SK-N-SH treated with all-trans-retinoic acid at 6 μM for 48 hours (cell line): ENCODE measurements at regions not wholly inside any gene's neighbourhood (a gene's known extent, or its start where the extent isn't known, plus 50 kb on each side); places are given as distances from the start of the nearest gene placed in this dataset.

Experiments
- ATAC-seq: fragments of 200-7000 bp; cut with Tn5 transposase; 3 replicates; pipeline ENCODE4 v1.9.1; 2020; ENCODE audit warnings: mild to moderate bottlenecking, moderate library complexity
- ARNTL ChIP-seq: fragments of 450-650 bp; formaldehyde crosslinking; IDR thresholded peaks from 2 replicates; pipeline ENCODE4 v1.5.0; 2020; ENCODE audit warnings: low read depth, mild to moderate bottlenecking, moderate library complexity, borderline replicate concordance
- BACH2 ChIP-seq: fragments of 250-450 bp; sonication (Bioruptor Pico); IDR thresholded peaks from 2 replicates; pipeline ENCODE4 v1.9.0; 2021; ENCODE audit warnings: mild to moderate bottlenecking, borderline replicate concordance
- CREB5 ChIP-seq: fragments of 250-450 bp; sonication (Bioruptor Pico); IDR thresholded peaks from 2 replicates; pipeline ENCODE4 v1.5.1; 2020; ENCODE audit warnings: low read depth, mild to moderate bottlenecking, moderate library complexity
- CSDC2 ChIP-seq: fragments of 250-450 bp; sonication (Bioruptor Pico); IDR thresholded peaks from 2 replicates; pipeline ENCODE4 v1.5.0; 2020; ENCODE audit warnings: mild to moderate bottlenecking, moderate library complexity
- CSRNP3 ChIP-seq: fragments of 250-450 bp; sonication (Bioruptor Pico); IDR thresholded peaks from 2 replicates; pipeline ENCODE4 v1.5.1; 2021; ENCODE audit warnings: mild to moderate bottlenecking, moderate library complexity
- ESRRG ChIP-seq: fragments of 250-450 bp; sonication (Bioruptor Pico); IDR thresholded peaks from 2 replicates; pipeline ENCODE4 v1.6.1; 2021; ENCODE audit warnings: mild to moderate bottlenecking
- GLIS3 ChIP-seq: fragments of 250-450 bp; sonication (Bioruptor Pico); IDR thresholded peaks from 2 replicates; pipeline ENCODE4 v1.5.0; 2020; ENCODE audit warnings: mild to moderate bottlenecking, moderate library complexity
- ISL1 ChIP-seq: fragments of 250-450 bp; sonication (Bioruptor Pico); IDR thresholded peaks from 2 replicates; pipeline ENCODE4 v2.1.2; 2022; ENCODE audit warnings: mild to moderate bottlenecking, moderate library complexity
- OSR1 ChIP-seq: fragments of 250-450 bp; sonication (Bioruptor Pico); IDR thresholded peaks from 2 replicates; pipeline ENCODE4 v1.8.0; 2022; ENCODE audit warnings: moderate library complexity, mild to moderate bottlenecking, inconsistent platforms
- PATZ1 ChIP-seq: fragments of 250-450 bp; sonication (Bioruptor Pico); IDR thresholded peaks from 2 replicates; pipeline ENCODE4 v1.8.0; 2020; ENCODE audit warnings: mild to moderate bottlenecking, moderate library complexity, borderline replicate concordance
- PPARA ChIP-seq: fragments of 250-450 bp; sonication (Bioruptor Pico); IDR thresholded peaks from 2 replicates; pipeline ENCODE4 v1.5.0; 2020; ENCODE audit warnings: mild to moderate bottlenecking, borderline replicate concordance
- RARB ChIP-seq: fragments of 250-450 bp; sonication (Bioruptor Pico); IDR thresholded peaks from 2 replicates; pipeline ENCODE4 v1.8.0; 2021; ENCODE audit warnings: mild to moderate bottlenecking, moderate library complexity
- TCF4 ChIP-seq: fragments of 250-450 bp; sonication (Bioruptor Pico); IDR thresholded peaks from 2 replicates; pipeline ENCODE4 v1.8.0; 2021; ENCODE audit warnings: mild to moderate bottlenecking, moderate library complexity, borderline replicate concordance
- TOX ChIP-seq: fragments of 250-450 bp; sonication (Bioruptor Pico); IDR thresholded peaks from 2 replicates; pipeline ENCODE4 v1.8.0; 2021; ENCODE audit warnings: mild to moderate bottlenecking, moderate library complexity, borderline replicate concordance
- ZC3H10 ChIP-seq: fragments of 250-450 bp; sonication (Bioruptor Pico); IDR thresholded peaks from 2 replicates; pipeline ENCODE4 v1.5.1; 2021; ENCODE audit warnings: mild to moderate bottlenecking, moderate library complexity
- ZFP3 ChIP-seq: fragments of 250-450 bp; sonication (Bioruptor Pico); IDR thresholded peaks from 2 replicates; pipeline ENCODE4 v1.5.0; 2020; ENCODE audit warnings: mild to moderate bottlenecking, moderate library complexity
- ZFP30 ChIP-seq: fragments of 450-650 bp; formaldehyde crosslinking; IDR thresholded peaks from 2 replicates; pipeline ENCODE4 v1.5.0; 2022; ENCODE audit warnings: mild to moderate bottlenecking, moderate library complexity
- ZNF70 ChIP-seq: fragments of 450-650 bp; formaldehyde crosslinking; IDR thresholded peaks from 2 replicates; pipeline ENCODE4 v1.5.0; 2020; ENCODE audit warnings: mild to moderate bottlenecking, moderate library complexity
- ZNF8 ChIP-seq: fragments of 450-650 bp; formaldehyde crosslinking; IDR thresholded peaks from 2 replicates; pipeline ENCODE4 v1.5.0; 2020; ENCODE audit warnings: mild to moderate bottlenecking, moderate library complexity

GRCh38 chr10:62915158-62915557 lies 99.0 kb upstream of the EGR2 start:
- TF ChIP-seq CSRNP3 (CRISPR knock-in tag) = no peak
- no peak for TF ChIP-seq PPARA (CRISPR knock-in tag)
- TF ChIP-seq BACH2 (CRISPR knock-in tag) = no peak
- TF ChIP-seq ARNTL (CRISPR knock-in tag) = no peak
- no peak for TF ChIP-seq CSDC2 (CRISPR knock-in tag)
- no peak for TF ChIP-seq ZFP3
- TF ChIP-seq ZC3H10 = no peak
- no peak for TF ChIP-seq ZNF70 (CRISPR knock-in tag)
- no peak for TF ChIP-seq ZNF8
- TF ChIP-seq ESRRG = no peak
- TF ChIP-seq ISL1 (CRISPR knock-in tag) = no peak
- TF ChIP-seq CREB5 (CRISPR knock-in tag) = no peak
- TF ChIP-seq ZFP30 = no peak
- no peak for ATAC-seq

- no peak for ATAC-seq
Measured at GRCh38 chr10:62912086-62912485, 95.9 kb upstream of the EGR2 start.

More at GRCh38 chr10:62912086-62912485, 95.9 kb upstream of the EGR2 start:
- TF ChIP-seq ZFP30 (no peak), PATZ1 (CRISPR knock-in tag) (no peak), PPARA (CRISPR knock-in tag) (no peak), TOX (CRISPR knock-in tag) (no peak), CREB5 (CRISPR knock-in tag) (no peak), RARB (CRISPR knock-in tag) (no peak), TCF4 (no peak), ZFP3 (no peak), ESRRG (no peak), CSDC2 (CRISPR knock-in tag) (no peak), ZNF8 (no peak), ZC3H10 (no peak), GLIS3 (CRISPR knock-in tag) (no peak), CSRNP3 (CRISPR knock-in tag) (no peak), ZNF70 (CRISPR knock-in tag) (no peak), OSR1 (CRISPR knock-in tag) (no peak), ARNTL (CRISPR knock-in tag) (no peak), ISL1 (CRISPR knock-in tag) (no peak)
